CD14-positive monocyte (primary cell): ENCODE measurements at regions not wholly inside any gene's neighbourhood (a gene's known extent, or its start where the extent isn't known, plus 50 kb on each side); places are given as distances from the start of the nearest gene placed in this dataset.
"Not testable (repeated sequence)": the region's sequence is repeated elsewhere in the genome, so short reads cannot be mapped to it uniquely, and the experiment has no call there.

Source experiments
- DNase-seq, 3 donors: peaks; one replicate each; pipeline ENCODE4 v3.0.0-alpha.2; 2011 to 2022
- H2AFZ ChIP-seq: 2 replicates; pipeline ENCODE4 v1.6.0; 2012; ENCODE audit warnings: mild to moderate bottlenecking, low read depth, low read length, inconsistent platforms; ENCODE audit not compliant: insufficient read depth, poor library complexity, severe bottlenecking
- H3K27ac ChIP-seq, 2 donors: 1 replicate in 1 of 2; 2 replicates in 1 of 2; pipeline ENCODE4 v1.5.1; 2012 to 2013; ENCODE audit warnings: low read length in 2 of 2, control low read depth in 1 of 2, inconsistent platforms in 1 of 2, low read depth in 1 of 2, mild to moderate bottlenecking in 1 of 2
- H3K27me3 ChIP-seq, 2 donors: one replicate each; pipeline versions ENCODE4 v1.6.0 to v1.6.1; 2011 to 2013; ENCODE audit warnings: low read length in 2 of 2; ENCODE audit not compliant: control insufficient read depth in 2 of 2, insufficient read depth in 2 of 2
- H3K36me3 ChIP-seq, 2 donors: replicated peaks in 1 of 2; 1 replicate in 1 of 2; 2 replicates in 1 of 2; pipeline versions ENCODE4 v1.5.1 to v1.6.1; 2012 to 2013; ENCODE audit warnings: low read length in 2 of 2, control low read depth in 1 of 2, inconsistent platforms in 1 of 2, mild to moderate bottlenecking in 1 of 2; ENCODE audit not compliant: insufficient read depth in 2 of 2, control insufficient read depth in 1 of 2
- H3K4me1 ChIP-seq, 2 donors: 1 replicate in 1 of 2; 2 replicates in 1 of 2; pipeline versions ENCODE4 v1.5.1 to v1.6.1; 2012 to 2013; ENCODE audit warnings: low read length in 2 of 2, control low read depth in 1 of 2, inconsistent platforms in 1 of 2, mild to moderate bottlenecking in 1 of 2, moderate library complexity in 1 of 2; ENCODE audit not compliant: insufficient read depth in 2 of 2, control insufficient read depth in 1 of 2
- H3K4me2 ChIP-seq: replicated peaks from 2 replicates; pipeline ENCODE3; 2012; ENCODE audit warnings: low read length, moderate library complexity, mild to moderate bottlenecking; ENCODE audit not compliant: poor library complexity, severe bottlenecking; ENCODE audit errors: extremely low read depth
- H3K4me3 ChIP-seq, 3 experiments: fragments of 200-600 bp in 1 of 3; sonication (generic) in 1 of 3; replicated peaks in 1 of 3; 1 replicate in 2 of 3; 2 replicates in 1 of 3; pipeline ENCODE4 v1.5.1; 2011 to 2013; ENCODE audit warnings: low read length in 3 of 3, mild to moderate bottlenecking in 3 of 3, control low read depth in 2 of 3, low read depth in 2 of 3, inconsistent platforms in 1 of 3, moderate library complexity in 1 of 3
- H3K79me2 ChIP-seq: 2 replicates; pipeline ENCODE4 v1.6.0; 2012; ENCODE audit warnings: mild to moderate bottlenecking, control low read depth, inconsistent platforms, low read length, moderate library complexity; ENCODE audit not compliant: insufficient read depth
- H3K9ac ChIP-seq: 2 replicates; pipeline ENCODE4 v1.6.0; 2017; ENCODE audit warnings: low read length, mild to moderate bottlenecking; ENCODE audit not compliant: insufficient read depth, poor library complexity, severe bottlenecking
- H3K9me3 ChIP-seq, 2 donors: replicated peaks in 1 of 2; 1 replicate in 1 of 2; 2 replicates in 1 of 2; pipeline versions ENCODE4 v1.5.1 to v1.6.1; 2012 to 2013; ENCODE audit warnings: low read length in 2 of 2, control low read depth in 1 of 2; ENCODE audit not compliant: control insufficient read depth in 1 of 2, insufficient read depth in 1 of 2
- H4K20me1 ChIP-seq: 2 replicates; pipeline ENCODE4 v1.6.0; 2012; ENCODE audit warnings: mild to moderate bottlenecking, low read length, control low read depth, moderate library complexity; ENCODE audit not compliant: insufficient read depth
- H3K27ac Mint-ChIP-seq, 7 donors: one replicate each; pipeline ENCODE4 v1.8.0; 2020; ENCODE audit warnings: mild to moderate bottlenecking in 7 of 7, mixed read lengths in 7 of 7, moderate library complexity in 6 of 7, inconsistent platforms in 2 of 7
- H3K27me3 Mint-ChIP-seq, 3 donors: one replicate each; pipeline ENCODE4 v1.8.0; 2021 to 2022; ENCODE audit warnings: low read depth in 3 of 3, mild to moderate bottlenecking in 3 of 3, mixed read lengths in 3 of 3, moderate library complexity in 3 of 3, inconsistent platforms in 1 of 3
- H3K36me3 Mint-ChIP-seq, 2 donors: one replicate each; pipeline ENCODE4 v1.8.0; 2020; ENCODE audit warnings: mixed read lengths in 2 of 2, inconsistent platforms in 1 of 2, mild to moderate bottlenecking in 1 of 2
- H3K4me1 Mint-ChIP-seq: one replicate; pipeline ENCODE4 v1.8.0; 2020; ENCODE audit warnings: mild to moderate bottlenecking, mixed read lengths
- H3K4me3 Mint-ChIP-seq, 2 donors: one replicate each; pipeline ENCODE4 v1.8.0; 2020; ENCODE audit warnings: mild to moderate bottlenecking in 2 of 2, mixed read lengths in 2 of 2, moderate library complexity in 1 of 2
- H3K9me3 Mint-ChIP-seq, 7 donors: one replicate each; pipeline ENCODE4 v1.8.0; 2020 to 2022; ENCODE audit warnings: mixed read lengths in 7 of 7, mild to moderate bottlenecking in 6 of 7, moderate library complexity in 6 of 7, inconsistent platforms in 2 of 7
- WGBS: methylation state at CpG from one replicate; pipeline ENCODE4 v1.1.5; 2013; ENCODE audit warnings: missing lambda C conversion rate; ENCODE audit not compliant: insufficient coverage; 5-methylcytosine and 5-hydroxymethylcytosine counted together
- intact Hi-C, 2 donors: fragments of 100-400 bp; cut with micrococcal nuclease; formaldehyde crosslinking; loops; one replicate each; pipeline versions ENCODE4 v1.15.0 to v1.15.1; 2023

- H3K9me3 ChIP-seq, intact Hi-C loops, H3K36me3 ChIP-seq, H3K27ac Mint-ChIP-seq, H3K9ac ChIP-seq, H3K9me3 Mint-ChIP-seq, DNase-seq, H4K20me1 ChIP-seq, H2AFZ ChIP-seq, H3K4me3 Mint-ChIP-seq, H3K27ac ChIP-seq, H3K4me3 ChIP-seq, H3K4me1 Mint-ChIP-seq, H3K4me2 ChIP-seq, H3K4me1 ChIP-seq, H3K79me2 ChIP-seq, H3K27me3 Mint-ChIP-seq, H3K27me3 ChIP-seq: not testable (repeated sequence)
- H3K36me3 Mint-ChIP-seq: peaks cover 37 to 40% of the 10 kb centered on the region in 2 donors
- no CpG with 5 or more reads among the region's 4 CpGs for WGBS
Measured at GRCh38 chr20:30386099-30386498, 871.4 kb upstream of the DEFB115 start.

DNA sequence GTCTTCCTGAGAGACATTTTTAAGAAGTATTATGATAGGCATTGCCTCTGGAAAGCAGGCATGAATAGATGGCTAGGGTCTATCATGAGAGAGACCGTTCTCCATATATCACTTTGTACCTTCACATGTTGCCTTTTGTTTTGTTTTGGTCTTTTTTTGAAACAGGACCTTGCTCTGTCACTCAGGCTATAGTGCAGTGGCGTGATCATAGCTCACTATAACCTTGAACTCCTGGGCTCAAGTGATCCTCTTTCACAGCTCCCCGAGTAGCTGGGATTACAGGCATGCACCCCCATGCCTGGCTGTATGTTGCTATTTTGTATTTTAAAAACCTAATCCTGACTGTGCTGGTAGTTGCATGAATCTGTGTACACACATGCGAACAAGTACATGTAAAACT lies 869.6 kb upstream of the DEFB115 start:
- not testable (repeated sequence) for H3K4me1 Mint-ChIP-seq

GRCh38 chr20:30393523-30393922 lies 863.9 kb upstream of the DEFB115 start:
- H3K27ac Mint-ChIP-seq, H3K9me3 ChIP-seq, intact Hi-C loops, H3K27me3 Mint-ChIP-seq, DNase-seq, H3K4me3 Mint-ChIP-seq, H3K9me3 Mint-ChIP-seq, H2AFZ ChIP-seq, H3K79me2 ChIP-seq, H3K4me1 ChIP-seq, H3K4me3 ChIP-seq, H3K9ac ChIP-seq, H3K4me2 ChIP-seq, H4K20me1 ChIP-seq, H3K27me3 ChIP-seq, H3K27ac ChIP-seq, H3K4me1 Mint-ChIP-seq: not testable (repeated sequence)
- no CpG with 5 or more reads among the region's 1 CpG for WGBS
- H3K36me3 Mint-ChIP-seq: peaks cover 41 to 46% of the 10 kb centered on the region in 2 donors
- H3K36me3 ChIP-seq: peaks cover 9 to 17% of the 10 kb centered on the region in 2 donors

More for the DNA sequence above, 869.6 kb upstream of the DEFB115 start:
- H3K9me3 Mint-ChIP-seq, H3K27ac ChIP-seq, H3K27me3 Mint-ChIP-seq, H3K4me1 ChIP-seq, H3K9ac ChIP-seq, DNase-seq, intact Hi-C loops, H4K20me1 ChIP-seq, H3K36me3 ChIP-seq, H3K27ac Mint-ChIP-seq, H3K9me3 ChIP-seq, H3K27me3 ChIP-seq, H2AFZ ChIP-seq, H3K4me3 Mint-ChIP-seq, H3K79me2 ChIP-seq, H3K4me3 ChIP-seq, H3K4me2 ChIP-seq: not testable (repeated sequence)
- no CpG with 5 or more reads among the region's 4 CpGs for WGBS
- H3K36me3 Mint-ChIP-seq: peaks cover 32 to 36% of the 10 kb centered on the region in 2 donors

- H3K27ac Mint-ChIP-seq, H3K4me3 Mint-ChIP-seq, DNase-seq, intact Hi-C loops, H3K27me3 ChIP-seq, H4K20me1 ChIP-seq, H3K4me1 Mint-ChIP-seq, H3K4me2 ChIP-seq, H3K79me2 ChIP-seq, H2AFZ ChIP-seq, H3K9me3 ChIP-seq, H3K4me3 ChIP-seq, H3K9ac ChIP-seq, H3K4me1 ChIP-seq, H3K27me3 Mint-ChIP-seq, H3K27ac ChIP-seq: not testable (repeated sequence)
- H3K36me3 ChIP-seq: peaks cover 20 to 33% of the 10 kb centered on the region in 2 donors
- peaks cover 2 to 14% (median 8%) of the 10 kb centered on the region in 7 donors for H3K9me3 Mint-ChIP-seq
- H3K36me3 Mint-ChIP-seq: peaks cover 53% of the 10 kb centered on the region in 2 donors
- WGBS: 100% methylated on average over 1 of the region's 2 CpGs
Measured at GRCh38 chr20:30397111-30397510, 860.4 kb upstream of the DEFB115 start.
